ENCODE measurements at regions not wholly inside any gene's neighbourhood (a gene's known extent, or its start where the extent isn't known, plus 50 kb on each side); places are given as distances from the start of the nearest gene placed in this dataset.
"Not testable (repeated sequence)": the region's sequence is repeated elsewhere in the genome, so short reads cannot be mapped to it uniquely, and the experiment has no call there.

- H3K4me3 ChIP-seq (replicated peaks; ENCODE audit: low read depth, low read length) = no peak overlapping the region
- TF ChIP-seq CTCF (IDR thresholded peaks at IDR 0.05; ENCODE audit: low read length, missing control alignments) = no peak
- DNase-seq (ENCODE audit: low read depth) = peak; percentile 7
These were observed 694.1 kb downstream of the ANKRD7 start for GRCh38 chr7:118918556-118918955.

DNA sequence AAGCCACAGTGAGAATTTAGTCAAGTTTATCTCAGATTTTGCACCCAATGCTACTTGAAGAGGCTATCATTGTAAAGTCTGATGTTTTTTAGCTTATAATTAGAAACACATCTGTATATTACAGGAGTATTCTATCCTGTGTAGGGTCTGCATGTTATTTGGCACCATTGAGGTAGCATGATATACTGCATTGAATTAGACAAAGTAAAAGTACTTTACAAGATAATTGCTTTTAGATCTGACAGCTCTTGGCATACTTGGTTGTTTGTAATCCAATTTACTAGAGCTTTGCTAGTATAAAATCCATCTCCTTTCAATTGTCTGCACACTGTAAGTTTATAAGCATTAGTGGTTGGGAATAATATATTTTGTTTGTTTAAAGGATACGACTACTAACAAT, 714.3 kb downstream of the ANKRD7 start:
- DNase-seq (ENCODE audit: low read depth) = no peak
- no peak for TF ChIP-seq CTCF (IDR thresholded peaks at IDR 0.05; ENCODE audit: low read length, missing control alignments)
- H3K4me3 ChIP-seq (replicated peaks; ENCODE audit: low read depth, low read length) = no peak overlapping the region

GRCh38 chr7:118944271-118944670, 719.8 kb downstream of the ANKRD7 start:
- TF ChIP-seq CTCF (IDR thresholded peaks at IDR 0.05; ENCODE audit: low read length, missing control alignments) = no peak
- no peak overlapping the region for H3K4me3 ChIP-seq (replicated peaks; ENCODE audit: low read depth, low read length)
- no peak for DNase-seq (ENCODE audit: low read depth)

DNA sequence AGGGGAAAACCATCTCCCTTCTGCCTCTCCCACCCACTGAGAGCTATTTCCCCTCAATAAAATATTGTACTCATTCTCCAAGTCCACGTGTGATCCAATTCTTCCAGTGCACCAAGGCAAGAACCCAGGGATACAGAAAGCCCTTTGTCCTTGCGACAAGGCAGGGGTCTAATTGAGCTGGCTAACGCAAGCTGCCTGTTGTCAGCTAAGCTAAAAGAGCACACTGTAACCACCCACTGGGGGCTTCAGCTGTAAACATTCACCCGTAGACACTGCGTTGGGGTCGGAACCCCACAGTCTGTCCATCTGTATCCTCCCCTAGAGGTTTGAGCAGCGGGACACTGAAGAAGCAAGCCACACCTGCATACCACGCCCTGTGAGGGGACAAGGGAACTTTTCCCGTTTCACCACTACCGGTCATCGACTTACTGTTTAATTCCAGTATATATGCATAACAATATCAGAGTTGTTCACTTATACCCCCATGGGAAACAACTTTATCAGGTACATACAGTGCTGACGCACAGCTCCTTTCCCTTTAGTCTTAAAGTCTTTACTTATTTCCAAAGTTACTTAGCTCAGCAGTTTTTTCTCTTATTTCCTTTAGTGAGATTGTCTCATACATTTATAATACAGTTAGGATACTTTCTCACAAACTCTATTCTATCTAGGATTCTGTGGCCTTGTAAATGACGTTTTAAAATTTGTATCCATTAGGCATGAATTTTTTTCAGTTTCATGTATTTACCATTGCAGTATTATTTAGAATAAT, 721.6 kb downstream of the ANKRD7 start:
- no peak overlapping the region for H3K4me3 ChIP-seq (replicated peaks; ENCODE audit: low read depth, low read length)
- no peak for TF ChIP-seq CTCF (IDR thresholded peaks at IDR 0.05; ENCODE audit: low read length, missing control alignments)
- DNase-seq (ENCODE audit: low read depth) = no peak

DNA sequence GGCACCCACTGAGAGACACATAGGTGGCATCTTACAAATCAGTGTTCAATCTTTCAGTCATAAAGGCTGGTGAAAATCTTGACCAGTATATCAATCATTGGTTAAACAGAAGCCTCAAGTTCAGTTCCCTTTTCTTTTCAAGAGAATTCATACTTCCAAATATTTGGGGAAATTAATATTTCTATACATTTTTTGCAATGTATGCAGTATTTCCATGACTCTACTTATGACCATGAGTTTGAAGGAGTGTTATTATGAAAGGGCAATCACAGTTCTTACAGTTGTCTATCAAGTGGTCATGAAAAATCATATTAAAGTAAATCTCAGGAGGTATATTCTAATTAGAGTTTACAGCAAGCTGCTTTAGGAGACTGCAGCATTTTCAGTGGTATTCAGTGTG, 724.0 kb downstream of the ANKRD7 start:
- no peak for DNase-seq (ENCODE audit: low read depth)
- TF ChIP-seq CTCF (IDR thresholded peaks at IDR 0.05; ENCODE audit: low read length, missing control alignments) = no peak
- H3K4me3 ChIP-seq (replicated peaks; ENCODE audit: low read depth, low read length) = no peak overlapping the region

DNA sequence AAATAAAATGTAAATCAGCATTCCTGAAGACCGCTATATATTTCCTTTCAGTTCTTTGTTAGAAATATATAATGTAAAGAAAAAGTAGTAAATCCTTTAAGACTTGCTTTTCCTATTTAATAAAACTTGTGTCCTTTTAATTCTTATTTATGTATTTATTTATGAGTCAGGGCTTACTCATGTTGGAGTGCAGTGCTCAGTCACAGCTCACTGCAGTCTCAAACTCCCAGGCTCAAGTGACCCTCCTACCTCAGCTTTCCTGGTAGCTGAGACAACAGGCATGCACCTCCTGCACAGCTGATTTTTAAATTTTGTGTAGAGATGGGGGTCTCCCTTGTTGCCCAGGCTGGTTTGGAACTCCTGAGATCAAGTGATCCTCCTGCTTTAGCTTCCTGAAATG, 724.5 kb downstream of the ANKRD7 start:
- no peak for DNase-seq (ENCODE audit: low read depth)
- H3K4me3 ChIP-seq (replicated peaks; ENCODE audit: low read depth, low read length) = no peak overlapping the region
- TF ChIP-seq CTCF (IDR thresholded peaks at IDR 0.05; ENCODE audit: low read length, missing control alignments) = no peak

GRCh38 chr7:118956285-118956684, 731.8 kb downstream of the ANKRD7 start:
- DNase-seq (ENCODE audit: low read depth); H3K4me3 ChIP-seq (replicated peaks; ENCODE audit: low read depth, low read length): not testable (repeated sequence)
